GM12878 (cell line): ENCODE measurements at regions not wholly inside any gene's neighbourhood (a gene's known extent, or its start where the extent isn't known, plus 50 kb on each side); places are given as distances from the start of the nearest gene placed in this dataset.

Experiments used
- ATAC-seq: fragments of 200-7000 bp; cut with Tn5 transposase; 3 replicates; pipeline ENCODE4 v1.9.1; 2020; ENCODE audit warnings: mild to moderate bottlenecking, moderate library complexity
- BruUV-seq: library from RNA; stranded (reverse); fragments of 400-500 nt; replicated peaks from 2 replicates; lab custom pipeline; 2021; lab: Mats Ljungman, UMichigan
- CTCF ChIA-PET: fragments of 300-600 bp; sonication (Branson Sonifier 250); formaldehyde crosslinking; extraction: SDS; loops from one replicate; lab custom pipeline; 2021; ENCODE audit warnings: inconsistent platforms; lab: Yijun Ruan, JAX
- POLR2A ChIA-PET: fragments of 350-600 bp; formaldehyde crosslinking; extraction: SDS; loops from one replicate; lab custom pipeline; 2021; ENCODE audit warnings: inconsistent platforms; lab: Charles Lee
- RAD21 ChIA-PET: fragments of 300-600 bp; sonication (Branson Sonifier 250); formaldehyde crosslinking; loops from one replicate; lab custom pipeline; 2023; ENCODE audit warnings: antibody characterized with exemption; ENCODE audit not compliant: unreplicated experiment; lab: Charles Lee
- SMC1A ChIA-PET: fragments of 300-600 bp; sonication (Branson Sonifier 250); formaldehyde crosslinking; loops from one replicate; lab custom pipeline; 2023; ENCODE audit not compliant: unreplicated experiment, uncharacterized antibody; lab: Charles Lee
- DNase-seq: peaks from one replicate; pipeline ENCODE4 v3.0.0-alpha.2; 2011; ENCODE audit warnings: low read depth, low spot score
- FAIRE-seq: peaks from 3 replicates; lab custom pipeline; 2011; peaks lifted over from hg19 to GRCh38; lab: Jason Lieb, UNC
- H2AFZ ChIP-seq: 2 replicates; pipeline ENCODE4 v1.6.0; 2011; ENCODE audit warnings: low read depth, low read length, control low read depth; ENCODE audit not compliant: control insufficient read depth
- H3K27ac ChIP-seq: 2 replicates; pipeline ENCODE4 v1.5.1; 2011; ENCODE audit warnings: control low read depth; ENCODE audit not compliant: control insufficient read depth, insufficient read depth
- H3K27me3 ChIP-seq, 2 experiments: replicated peaks in 1 of 2; 2 replicates each; pipeline versions ENCODE4 v1.6.0 to v1.6.1; 2011; ENCODE audit warnings: low read length in 1 of 2; ENCODE audit not compliant: control insufficient read depth in 2 of 2, insufficient read depth in 2 of 2
- H3K36me3 ChIP-seq, 2 experiments: 2 replicates each; pipeline ENCODE4 v1.5.1; 2011; ENCODE audit warnings: low read length in 1 of 2; ENCODE audit not compliant: control insufficient read depth in 2 of 2, insufficient read depth in 2 of 2
- H3K4me1 ChIP-seq: 2 replicates; pipeline ENCODE4 v1.6.1; 2011; ENCODE audit warnings: mild to moderate bottlenecking, low read length, moderate library complexity, mixed read lengths; ENCODE audit not compliant: control insufficient read depth, insufficient read depth
- H3K4me2 ChIP-seq: 2 replicates; pipeline ENCODE4 v1.6.0; 2011; ENCODE audit warnings: control low read depth; ENCODE audit not compliant: control insufficient read depth, insufficient read depth
- H3K4me3 ChIP-seq: fragments of 200-600 bp; sonication (generic); 2 replicates; pipeline ENCODE4 v1.5.1; 2016
- H3K79me2 ChIP-seq: 2 replicates; pipeline ENCODE4 v1.6.0; 2011; ENCODE audit warnings: low read length; ENCODE audit not compliant: control insufficient read depth, insufficient read depth
- H3K9ac ChIP-seq: 2 replicates; pipeline ENCODE4 v1.8.0; 2011; ENCODE audit warnings: low read length, control low read depth, mixed read lengths; ENCODE audit not compliant: control insufficient read depth, insufficient read depth
- H3K9me3 ChIP-seq: replicated peaks from 3 replicates; pipeline ENCODE4 v1.5.1; 2011; ENCODE audit warnings: mild to moderate bottlenecking, low read length; ENCODE audit not compliant: control insufficient read depth, insufficient read depth
- H4K20me1 ChIP-seq: 2 replicates; pipeline ENCODE4 v1.6.0; 2011; ENCODE audit not compliant: control insufficient read depth, insufficient read depth
- BCL11A ChIP-seq: IDR thresholded peaks from 2 replicates; pipeline ENCODE4 v1.6.1; 2011; ENCODE audit warnings: low read depth, low read length
- ESRRA ChIP-seq: IDR thresholded peaks from 2 replicates; pipeline ENCODE4 v1.6.1; 2012; ENCODE audit warnings: mild to moderate bottlenecking, low read length, improper control_type of control experiment
- HCFC1 ChIP-seq: fragments of 150-350 bp; IDR thresholded peaks from 2 replicates; pipeline ENCODE4 v1.6.1; 2014; ENCODE audit warnings: low read length
- JUNB ChIP-seq: IDR thresholded peaks from 2 replicates; pipeline ENCODE4 v1.6.1; 2016; ENCODE audit warnings: antibody characterized with exemption, mild to moderate bottlenecking
- NRF1 ChIP-seq: conservative IDR thresholded peaks from 2 replicates; pipeline ENCODE4 v1.6.1; 2011; ENCODE audit warnings: mild to moderate bottlenecking, low read depth, low read length, improper control_type of control experiment
- SKIL ChIP-seq: fragments of 450-650 bp; IDR thresholded peaks from 2 replicates; pipeline ENCODE4 v1.6.1; 2017; ENCODE audit warnings: mild to moderate bottlenecking, low read depth, inconsistent platforms; ENCODE audit not compliant: poor library complexity, severe bottlenecking
- TCF12 ChIP-seq: IDR thresholded peaks from 2 replicates; pipeline ENCODE4 v1.6.1; 2011; ENCODE audit warnings: low read depth, mild to moderate bottlenecking, low read length
- USF2 ChIP-seq: IDR thresholded peaks from 2 replicates; pipeline ENCODE4 v1.6.1; 2011; ENCODE audit warnings: low read depth, low read length, improper control_type of control experiment, borderline replicate concordance
- YY1 ChIP-seq: IDR thresholded peaks from 2 replicates; pipeline ENCODE4 v1.6.1; 2011; ENCODE audit warnings: low read depth, mild to moderate bottlenecking, low read length
- ZBTB33 ChIP-seq: fragments of 450-650 bp; IDR thresholded peaks from 2 replicates; pipeline ENCODE4 v1.6.1; 2017; ENCODE audit warnings: mild to moderate bottlenecking
- ZZZ3 ChIP-seq: IDR thresholded peaks from 2 replicates; pipeline ENCODE4 v1.6.1; 2011; ENCODE audit warnings: low read depth; ENCODE audit not compliant: control insufficient read depth, insufficient read length
- WGBS: methylation state at CpG from one replicate; pipeline ENCODE4 v1.1.6; 2016; ENCODE audit warnings: low lambda C conversion rate; ENCODE audit not compliant: insufficient replicate concordance, insufficient coverage; ENCODE audit errors: missing lambda C conversion rate; 5-methylcytosine and 5-hydroxymethylcytosine counted together
- in situ Hi-C: fragments of 300-500 bp; cut with MboI; formaldehyde crosslinking; loops from 9 replicates; pipeline ENCODE4 v1.14.3; 2018; ENCODE audit warnings: mixed read lengths
- intact Hi-C: fragments of 100-400 bp; cut with micrococcal nuclease; formaldehyde crosslinking; loops from one replicate; pipeline ENCODE4 v1.14.2; 2022; ENCODE audit not compliant: unreplicated experiment
- TF ChIP-seq, protein P1 (sequence below): fragments of 450-650 bp; IDR thresholded peaks from 2 replicates; pipeline ENCODE4 v1.6.1; 2016; ENCODE audit warnings: mild to moderate bottlenecking, moderate library complexity, borderline replicate concordance

DNA sequence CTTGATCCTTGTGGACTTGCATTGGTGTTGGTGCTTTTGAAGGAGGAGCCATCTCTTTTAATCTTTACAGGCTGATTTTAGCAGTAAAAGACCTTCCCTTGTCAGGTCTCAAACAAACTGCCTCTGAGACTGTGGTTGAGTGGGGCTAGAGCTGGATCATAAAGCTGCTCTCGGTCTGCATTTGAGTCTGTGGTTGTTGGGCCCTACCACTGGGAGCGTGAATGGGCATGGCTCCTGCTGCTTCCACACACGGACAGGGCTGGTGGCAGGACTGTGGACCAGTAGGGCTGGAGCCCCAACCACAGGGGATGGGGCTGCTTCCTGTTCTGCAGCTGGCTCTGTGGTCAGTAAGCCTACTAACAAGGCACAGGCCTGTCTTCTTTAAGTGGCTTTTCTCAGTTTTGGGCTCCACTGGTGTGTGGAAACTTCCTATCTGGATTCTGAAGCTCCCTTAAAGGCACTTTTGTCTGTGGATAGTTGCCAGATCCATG is 130.6 kb downstream of the RBM46 start:
- H3K36me3 ChIP-seq, result no peaks in the 10 kb centered on the region
- H4K20me1 ChIP-seq, result no peaks in the 10 kb centered on the region
- H3K4me1 ChIP-seq, result no peaks in the 10 kb centered on the region
- RAD21 ChIA-PET, result no interaction called here
- no peak for ATAC-seq
- CTCF ChIA-PET, result no interaction called here
- WGBS, result 12% methylated on average over 3 of the region's 3 CpGs
- no peak overlapping the region for H2AFZ ChIP-seq
- in situ Hi-C loops, result no loop called here
- no peak overlapping the region for H3K27ac ChIP-seq
- SMC1A ChIA-PET, result no interaction called here
- TF ChIP-seq, protein P1, sequence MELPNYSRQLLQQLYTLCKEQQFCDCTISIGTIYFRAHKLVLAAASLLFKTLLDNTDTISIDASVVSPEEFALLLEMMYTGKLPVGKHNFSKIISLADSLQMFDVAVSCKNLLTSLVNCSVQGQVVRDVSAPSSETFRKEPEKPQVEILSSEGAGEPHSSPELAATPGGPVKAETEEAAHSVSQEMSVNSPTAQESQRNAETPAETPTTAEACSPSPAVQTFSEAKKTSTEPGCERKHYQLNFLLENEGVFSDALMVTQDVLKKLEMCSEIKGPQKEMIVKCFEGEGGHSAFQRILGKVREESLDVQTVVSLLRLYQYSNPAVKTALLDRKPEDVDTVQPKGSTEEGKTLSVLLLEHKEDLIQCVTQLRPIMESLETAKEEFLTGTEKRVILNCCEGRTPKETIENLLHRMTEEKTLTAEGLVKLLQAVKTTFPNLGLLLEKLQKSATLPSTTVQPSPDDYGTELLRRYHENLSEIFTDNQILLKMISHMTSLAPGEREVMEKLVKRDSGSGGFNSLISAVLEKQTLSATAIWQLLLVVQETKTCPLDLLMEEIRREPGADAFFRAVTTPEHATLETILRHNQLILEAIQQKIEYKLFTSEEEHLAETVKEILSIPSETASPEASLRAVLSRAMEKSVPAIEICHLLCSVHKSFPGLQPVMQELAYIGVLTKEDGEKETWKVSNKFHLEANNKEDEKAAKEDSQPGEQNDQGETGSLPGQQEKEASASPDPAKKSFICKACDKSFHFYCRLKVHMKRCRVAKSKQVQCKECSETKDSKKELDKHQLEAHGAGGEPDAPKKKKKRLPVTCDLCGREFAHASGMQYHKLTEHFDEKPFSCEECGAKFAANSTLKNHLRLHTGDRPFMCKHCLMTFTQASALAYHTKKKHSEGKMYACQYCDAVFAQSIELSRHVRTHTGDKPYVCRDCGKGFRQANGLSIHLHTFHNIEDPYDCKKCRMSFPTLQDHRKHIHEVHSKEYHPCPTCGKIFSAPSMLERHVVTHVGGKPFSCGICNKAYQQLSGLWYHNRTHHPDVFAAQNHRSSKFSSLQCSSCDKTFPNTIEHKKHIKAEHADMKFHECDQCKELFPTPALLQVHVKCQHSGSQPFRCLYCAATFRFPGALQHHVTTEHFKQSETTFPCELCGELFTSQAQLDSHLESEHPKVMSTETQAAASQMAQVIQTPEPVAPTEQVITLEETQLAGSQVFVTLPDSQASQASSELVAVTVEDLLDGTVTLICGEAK, result no peak
- TF ChIP-seq JUNB (no peak), SKIL (no peak), TCF12 (no peak), NRF1 (no peak), ZBTB33 (no peak), HCFC1 (no peak), ZZZ3 (no peak), YY1 (no peak), BCL11A (no peak), USF2 (no peak), ESRRA (no peak)
- no peaks in the 10 kb centered on the region for H3K27me3 ChIP-seq
- DNase-seq, result no peak
- H3K9ac ChIP-seq, result no peak overlapping the region
- H3K4me3 ChIP-seq, result no peak overlapping the region
- POLR2A ChIA-PET, result no interaction called here
- no peaks in the 10 kb centered on the region for H3K79me2 ChIP-seq
- H3K4me2 ChIP-seq, result no peak overlapping the region
- BruUV-seq, result no TSS peak
- no peak for FAIRE-seq
- H3K9me3 ChIP-seq, result no peaks in the 10 kb centered on the region
- intact Hi-C loops, result no loop called here
